UCSD-AML1 (cell line): ENCODE measurements at regions not wholly inside any gene's neighbourhood (a gene's known extent, or its start where the extent isn't known, plus 50 kb on each side); places are given as distances from the start of the nearest gene placed in this dataset.
"Not testable (repeated sequence)": the region's sequence is repeated elsewhere in the genome, so short reads cannot be mapped to it uniquely, and the experiment has no call there.

Experiments used
- DNase-seq: peaks from one replicate; lab custom pipeline; 2025; ENCODE audit not compliant: unreplicated experiment; lab: John Stamatoyannopoulos, UW

GRCh38 chr6:94713446-94713845 is 863.9 kb upstream of the MANEA start:
- no peak for DNase-seq

GRCh38 chr6:94698773-94699172 is 878.6 kb upstream of the MANEA start:
- DNase-seq = no peak

GRCh38 chr6:94687255-94687654 is 890.1 kb upstream of the MANEA start:
- not testable (repeated sequence) for DNase-seq

- DNase-seq = no peak
Measured at GRCh38 chr6:94683409-94683808, 893.9 kb upstream of the MANEA start.

- no peak for DNase-seq
Measured at GRCh38 chr6:94680669-94681212, 896.6 kb upstream of the MANEA start.

GRCh38 chr6:94673251-94673650 is 904.1 kb upstream of the MANEA start:
- DNase-seq = no peak

- no peak for DNase-seq
Measured at GRCh38 chr6:94670017-94670416, 907.3 kb upstream of the MANEA start.

- no peak for DNase-seq
Measured at GRCh38 chr6:94668876-94669275, 908.5 kb upstream of the MANEA start.

- no peak for DNase-seq
Measured at GRCh38 chr6:94658929-94659328, 918.4 kb upstream of the MANEA start.

GRCh38 chr6:94651239-94651638 is 926.1 kb upstream of the MANEA start:
- DNase-seq = no peak

- no peak for DNase-seq
Measured at GRCh38 chr6:94645191-94645590, 932.1 kb upstream of the MANEA start.

- DNase-seq = no peak
Measured at GRCh38 chr6:94639564-94639963, 937.8 kb upstream of the MANEA start.

GRCh38 chr6:94636780-94637385 is 940.5 kb upstream of the MANEA start:
- no peak for DNase-seq

- no peak for DNase-seq
Measured at GRCh38 chr6:94623586-94623985, 953.7 kb upstream of the MANEA start.

- DNase-seq = no peak
Measured at GRCh38 chr6:94622783-94623182, 954.6 kb upstream of the MANEA start.

- no peak for DNase-seq
Measured at GRCh38 chr6:94600636-94601035, 976.7 kb upstream of the MANEA start.

- DNase-seq = no peak
Measured at GRCh38 chr6:94597487-94597886, 979.8 kb upstream of the MANEA start.

GRCh38 chr6:94590416-94590815 is 986.9 kb upstream of the MANEA start:
- DNase-seq = no peak

- no peak for DNase-seq
Measured at GRCh38 chr6:94588301-94588700, 989.0 kb upstream of the MANEA start.

GRCh38 chr6:94584211-94584610 is 993.1 kb upstream of the MANEA start:
- DNase-seq = no peak

GRCh38 chr6:94570581-94570980 is 1006.8 kb upstream of the MANEA start:
- DNase-seq = no peak

GRCh38 chr6:94562846-94563245 is 1014.5 kb upstream of the MANEA start:
- no peak for DNase-seq

- no peak for DNase-seq
Measured at GRCh38 chr6:94559829-94560537, 1017.4 kb upstream of the MANEA start.
